Panc1 (cell line): ENCODE measurements at regions not wholly inside any gene's neighbourhood (a gene's known extent, or its start where the extent isn't known, plus 50 kb on each side); places are given as distances from the start of the nearest gene placed in this dataset.

Experiments used
- POLR2AphosphoS5 ChIP-seq: IDR thresholded peaks from 2 replicates; pipeline ENCODE4 v1.6.1; 2012; ENCODE audit warnings: mild to moderate bottlenecking, low read depth, low read length, moderate library complexity
- TCF7L2 ChIP-seq: IDR thresholded peaks from 2 replicates; pipeline ENCODE4 v1.6.1; 2011; ENCODE audit warnings: mild to moderate bottlenecking, low read depth, low read length, inconsistent platforms
- TF ChIP-seq, protein P1 (sequence below): fragments of 450-650 bp; IDR thresholded peaks from 2 replicates; pipeline ENCODE4 v1.5.1; 2017; ENCODE audit warnings: mild to moderate bottlenecking
- TF ChIP-seq, protein P2 (sequence below), 2 experiments: IDR thresholded peaks; 2 replicates each; pipeline ENCODE4 v1.6.1; 2011 to 2012; ENCODE audit warnings: low read depth in 2 of 2, control low read depth in 1 of 2, low read length in 1 of 2, mild to moderate bottlenecking in 1 of 2, moderate library complexity in 1 of 2; ENCODE audit not compliant: insufficient read depth in 1 of 2

DNA sequence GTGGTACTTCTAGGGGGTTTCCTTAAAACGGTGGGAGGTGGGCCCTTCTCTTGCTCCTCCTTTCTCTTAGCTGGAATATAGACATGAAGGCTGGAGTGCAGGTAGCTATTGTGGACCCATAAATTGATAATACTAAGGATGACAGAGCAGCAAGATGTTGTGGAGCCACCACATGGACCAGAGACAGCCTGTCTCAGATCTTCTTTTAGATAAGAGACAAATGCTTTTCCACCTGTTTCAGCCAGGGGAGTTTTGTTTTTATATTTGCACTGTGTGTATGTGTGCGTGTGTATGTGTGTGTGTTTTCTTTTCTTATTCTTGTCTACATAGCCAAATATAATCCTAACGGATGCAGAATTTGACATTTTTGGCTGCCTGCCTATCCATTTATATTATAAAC is 62.9 kb upstream of the HIF1A start:
- TF ChIP-seq, protein P1, sequence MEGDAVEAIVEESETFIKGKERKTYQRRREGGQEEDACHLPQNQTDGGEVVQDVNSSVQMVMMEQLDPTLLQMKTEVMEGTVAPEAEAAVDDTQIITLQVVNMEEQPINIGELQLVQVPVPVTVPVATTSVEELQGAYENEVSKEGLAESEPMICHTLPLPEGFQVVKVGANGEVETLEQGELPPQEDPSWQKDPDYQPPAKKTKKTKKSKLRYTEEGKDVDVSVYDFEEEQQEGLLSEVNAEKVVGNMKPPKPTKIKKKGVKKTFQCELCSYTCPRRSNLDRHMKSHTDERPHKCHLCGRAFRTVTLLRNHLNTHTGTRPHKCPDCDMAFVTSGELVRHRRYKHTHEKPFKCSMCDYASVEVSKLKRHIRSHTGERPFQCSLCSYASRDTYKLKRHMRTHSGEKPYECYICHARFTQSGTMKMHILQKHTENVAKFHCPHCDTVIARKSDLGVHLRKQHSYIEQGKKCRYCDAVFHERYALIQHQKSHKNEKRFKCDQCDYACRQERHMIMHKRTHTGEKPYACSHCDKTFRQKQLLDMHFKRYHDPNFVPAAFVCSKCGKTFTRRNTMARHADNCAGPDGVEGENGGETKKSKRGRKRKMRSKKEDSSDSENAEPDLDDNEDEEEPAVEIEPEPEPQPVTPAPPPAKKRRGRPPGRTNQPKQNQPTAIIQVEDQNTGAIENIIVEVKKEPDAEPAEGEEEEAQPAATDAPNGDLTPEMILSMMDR = no peak
- no peak for TF ChIP-seq TCF7L2
- TF ChIP-seq, protein P2, sequence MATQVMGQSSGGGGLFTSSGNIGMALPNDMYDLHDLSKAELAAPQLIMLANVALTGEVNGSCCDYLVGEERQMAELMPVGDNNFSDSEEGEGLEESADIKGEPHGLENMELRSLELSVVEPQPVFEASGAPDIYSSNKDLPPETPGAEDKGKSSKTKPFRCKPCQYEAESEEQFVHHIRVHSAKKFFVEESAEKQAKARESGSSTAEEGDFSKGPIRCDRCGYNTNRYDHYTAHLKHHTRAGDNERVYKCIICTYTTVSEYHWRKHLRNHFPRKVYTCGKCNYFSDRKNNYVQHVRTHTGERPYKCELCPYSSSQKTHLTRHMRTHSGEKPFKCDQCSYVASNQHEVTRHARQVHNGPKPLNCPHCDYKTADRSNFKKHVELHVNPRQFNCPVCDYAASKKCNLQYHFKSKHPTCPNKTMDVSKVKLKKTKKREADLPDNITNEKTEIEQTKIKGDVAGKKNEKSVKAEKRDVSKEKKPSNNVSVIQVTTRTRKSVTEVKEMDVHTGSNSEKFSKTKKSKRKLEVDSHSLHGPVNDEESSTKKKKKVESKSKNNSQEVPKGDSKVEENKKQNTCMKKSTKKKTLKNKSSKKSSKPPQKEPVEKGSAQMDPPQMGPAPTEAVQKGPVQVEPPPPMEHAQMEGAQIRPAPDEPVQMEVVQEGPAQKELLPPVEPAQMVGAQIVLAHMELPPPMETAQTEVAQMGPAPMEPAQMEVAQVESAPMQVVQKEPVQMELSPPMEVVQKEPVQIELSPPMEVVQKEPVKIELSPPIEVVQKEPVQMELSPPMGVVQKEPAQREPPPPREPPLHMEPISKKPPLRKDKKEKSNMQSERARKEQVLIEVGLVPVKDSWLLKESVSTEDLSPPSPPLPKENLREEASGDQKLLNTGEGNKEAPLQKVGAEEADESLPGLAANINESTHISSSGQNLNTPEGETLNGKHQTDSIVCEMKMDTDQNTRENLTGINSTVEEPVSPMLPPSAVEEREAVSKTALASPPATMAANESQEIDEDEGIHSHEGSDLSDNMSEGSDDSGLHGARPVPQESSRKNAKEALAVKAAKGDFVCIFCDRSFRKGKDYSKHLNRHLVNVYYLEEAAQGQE (IDR thresholded peaks at IDR 0.05; ENCODE audit: insufficient read depth in 1 of 2, low read depth in 2 of 2, low read length in 1 of 2) = no peak
- no peak for TF ChIP-seq POLR2AphosphoS5
